SK-N-SH treated with all-trans-retinoic acid at 6 μM for 48 hours (cell line): ENCODE measurements at regions not wholly inside any gene's neighbourhood (a gene's known extent, or its start where the extent isn't known, plus 50 kb on each side); places are given as distances from the start of the nearest gene placed in this dataset.

Source experiments
- ATAC-seq: fragments of 200-7000 bp; cut with Tn5 transposase; 3 replicates; pipeline ENCODE4 v1.9.1; 2020; ENCODE audit warnings: mild to moderate bottlenecking, moderate library complexity
- ARNTL ChIP-seq: fragments of 450-650 bp; formaldehyde crosslinking; IDR thresholded peaks from 2 replicates; pipeline ENCODE4 v1.5.0; 2020; ENCODE audit warnings: low read depth, mild to moderate bottlenecking, moderate library complexity, borderline replicate concordance
- CSDC2 ChIP-seq: fragments of 250-450 bp; sonication (Bioruptor Pico); IDR thresholded peaks from 2 replicates; pipeline ENCODE4 v1.5.0; 2020; ENCODE audit warnings: mild to moderate bottlenecking, moderate library complexity
- ESRRG ChIP-seq: fragments of 250-450 bp; sonication (Bioruptor Pico); IDR thresholded peaks from 2 replicates; pipeline ENCODE4 v1.6.1; 2021; ENCODE audit warnings: mild to moderate bottlenecking
- GLIS3 ChIP-seq: fragments of 250-450 bp; sonication (Bioruptor Pico); IDR thresholded peaks from 2 replicates; pipeline ENCODE4 v1.5.0; 2020; ENCODE audit warnings: mild to moderate bottlenecking, moderate library complexity
- ISL1 ChIP-seq: fragments of 250-450 bp; sonication (Bioruptor Pico); IDR thresholded peaks from 2 replicates; pipeline ENCODE4 v2.1.2; 2022; ENCODE audit warnings: mild to moderate bottlenecking, moderate library complexity
- PPARA ChIP-seq: fragments of 250-450 bp; sonication (Bioruptor Pico); IDR thresholded peaks from 2 replicates; pipeline ENCODE4 v1.5.0; 2020; ENCODE audit warnings: mild to moderate bottlenecking, borderline replicate concordance
- RARB ChIP-seq: fragments of 250-450 bp; sonication (Bioruptor Pico); IDR thresholded peaks from 2 replicates; pipeline ENCODE4 v1.8.0; 2021; ENCODE audit warnings: mild to moderate bottlenecking, moderate library complexity
- TCF4 ChIP-seq: fragments of 250-450 bp; sonication (Bioruptor Pico); IDR thresholded peaks from 2 replicates; pipeline ENCODE4 v1.8.0; 2021; ENCODE audit warnings: mild to moderate bottlenecking, moderate library complexity, borderline replicate concordance
- TOX ChIP-seq: fragments of 250-450 bp; sonication (Bioruptor Pico); IDR thresholded peaks from 2 replicates; pipeline ENCODE4 v1.8.0; 2021; ENCODE audit warnings: mild to moderate bottlenecking, moderate library complexity, borderline replicate concordance
- ZFP3 ChIP-seq: fragments of 250-450 bp; sonication (Bioruptor Pico); IDR thresholded peaks from 2 replicates; pipeline ENCODE4 v1.5.0; 2020; ENCODE audit warnings: mild to moderate bottlenecking, moderate library complexity
- ZFP30 ChIP-seq: fragments of 450-650 bp; formaldehyde crosslinking; IDR thresholded peaks from 2 replicates; pipeline ENCODE4 v1.5.0; 2022; ENCODE audit warnings: mild to moderate bottlenecking, moderate library complexity
- ZNF565 ChIP-seq: fragments of 450-650 bp; formaldehyde crosslinking; conservative IDR thresholded peaks from 2 replicates; pipeline ENCODE4 v1.5.0; 2020; ENCODE audit warnings: low read depth, mild to moderate bottlenecking, moderate library complexity
- ZNF70 ChIP-seq: fragments of 450-650 bp; formaldehyde crosslinking; IDR thresholded peaks from 2 replicates; pipeline ENCODE4 v1.5.0; 2020; ENCODE audit warnings: mild to moderate bottlenecking, moderate library complexity
- ZNF8 ChIP-seq: fragments of 450-650 bp; formaldehyde crosslinking; IDR thresholded peaks from 2 replicates; pipeline ENCODE4 v1.5.0; 2020; ENCODE audit warnings: mild to moderate bottlenecking, moderate library complexity
- TF ChIP-seq, protein P1 (sequence below): fragments of 250-450 bp; sonication (Bioruptor Pico); IDR thresholded peaks from 2 replicates; pipeline ENCODE4 v1.8.0; 2020; ENCODE audit warnings: mild to moderate bottlenecking, moderate library complexity, borderline replicate concordance
- TF ChIP-seq, protein P2 (sequence below): fragments of 250-450 bp; sonication (Bioruptor Pico); IDR thresholded peaks from 2 replicates; pipeline ENCODE4 v1.5.1; 2021; ENCODE audit warnings: mild to moderate bottlenecking, moderate library complexity
- TF ChIP-seq, protein P3 (sequence below): fragments of 250-450 bp; sonication (Bioruptor Pico); IDR thresholded peaks from 2 replicates; pipeline ENCODE4 v1.8.0; 2021; ENCODE audit warnings: low read depth, mild to moderate bottlenecking, moderate library complexity, borderline replicate concordance
- TF ChIP-seq, protein P4 (sequence below): fragments of 250-450 bp; sonication (Bioruptor Pico); IDR thresholded peaks from 2 replicates; pipeline ENCODE4 v1.5.0; 2020; ENCODE audit warnings: mild to moderate bottlenecking, moderate library complexity

DNA sequence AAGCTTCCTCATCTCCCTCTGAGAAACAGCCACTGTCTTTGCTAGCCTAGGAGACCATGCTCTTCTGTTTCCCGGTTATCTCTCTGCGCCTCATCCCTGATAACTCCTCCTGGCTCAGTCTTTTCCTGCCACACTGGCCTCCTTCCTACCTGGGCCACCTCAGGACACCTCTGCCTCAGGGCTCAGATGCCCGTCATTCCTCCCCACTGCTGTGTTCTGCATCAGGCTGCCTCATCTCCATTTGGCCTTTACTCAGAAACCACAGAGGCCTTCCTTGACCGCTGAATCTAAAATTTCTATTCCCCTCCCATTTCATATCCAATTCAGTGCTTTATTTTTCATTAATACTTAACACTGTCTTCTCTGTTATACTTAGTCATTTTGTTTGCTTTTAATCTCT, 311.0 kb upstream of the RGS6 start:
- ATAC-seq: peak; percentile 33
- no peak for TF ChIP-seq ZFP3
- TF ChIP-seq CSDC2: no peak
- TF ChIP-seq ZNF70 (CRISPR knock-in tag): no peak
- TF ChIP-seq, all 23 proteins: peak for 0

DNA sequence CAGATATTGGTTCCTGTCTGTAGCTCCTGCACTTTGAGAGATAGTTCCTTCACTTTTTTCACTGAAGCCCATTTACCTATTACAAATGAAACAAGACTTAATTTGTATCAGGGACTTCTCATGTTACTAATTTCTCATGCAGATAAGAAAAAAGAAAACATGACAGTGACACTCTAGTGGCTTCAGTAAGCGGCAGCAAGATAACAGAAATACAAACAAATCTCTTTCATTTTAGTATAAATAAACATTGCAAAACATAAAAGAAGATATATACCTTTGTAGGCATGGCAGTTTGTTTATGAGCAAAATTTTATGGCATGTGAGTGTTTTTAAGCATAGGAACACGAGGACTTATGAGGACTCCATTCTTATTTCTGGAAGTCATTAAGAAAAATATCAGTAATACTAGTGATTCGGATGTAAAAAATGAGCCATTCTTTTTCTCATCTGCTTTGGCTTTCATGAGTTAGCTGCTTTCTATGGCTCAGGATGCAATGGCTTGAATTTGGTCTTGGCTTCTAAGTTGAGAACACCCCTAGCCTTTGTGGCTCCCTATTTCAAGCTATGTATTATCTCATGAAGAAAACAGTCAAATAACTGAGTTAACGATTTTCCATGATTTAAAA, 310.1 kb upstream of the RGS6 start:
- ATAC-seq: no peak; the same call in 2 of the 3 replicates
- TF ChIP-seq RARB (CRISPR knock-in tag): no peak
- no peak for TF ChIP-seq CSDC2
- TF ChIP-seq, protein P1, sequence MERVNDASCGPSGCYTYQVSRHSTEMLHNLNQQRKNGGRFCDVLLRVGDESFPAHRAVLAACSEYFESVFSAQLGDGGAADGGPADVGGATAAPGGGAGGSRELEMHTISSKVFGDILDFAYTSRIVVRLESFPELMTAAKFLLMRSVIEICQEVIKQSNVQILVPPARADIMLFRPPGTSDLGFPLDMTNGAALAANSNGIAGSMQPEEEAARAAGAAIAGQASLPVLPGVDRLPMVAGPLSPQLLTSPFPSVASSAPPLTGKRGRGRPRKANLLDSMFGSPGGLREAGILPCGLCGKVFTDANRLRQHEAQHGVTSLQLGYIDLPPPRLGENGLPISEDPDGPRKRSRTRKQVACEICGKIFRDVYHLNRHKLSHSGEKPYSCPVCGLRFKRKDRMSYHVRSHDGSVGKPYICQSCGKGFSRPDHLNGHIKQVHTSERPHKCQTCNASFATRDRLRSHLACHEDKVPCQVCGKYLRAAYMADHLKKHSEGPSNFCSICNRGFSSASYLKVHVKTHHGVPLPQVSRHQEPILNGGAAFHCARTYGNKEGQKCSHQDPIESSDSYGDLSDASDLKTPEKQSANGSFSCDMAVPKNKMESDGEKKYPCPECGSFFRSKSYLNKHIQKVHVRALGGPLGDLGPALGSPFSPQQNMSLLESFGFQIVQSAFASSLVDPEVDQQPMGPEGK (CRISPR knock-in tag): no peak
- TF ChIP-seq ZNF565 (CRISPR knock-in tag): no peak
- TF ChIP-seq ESRRG: no peak
- TF ChIP-seq, protein P2, sequence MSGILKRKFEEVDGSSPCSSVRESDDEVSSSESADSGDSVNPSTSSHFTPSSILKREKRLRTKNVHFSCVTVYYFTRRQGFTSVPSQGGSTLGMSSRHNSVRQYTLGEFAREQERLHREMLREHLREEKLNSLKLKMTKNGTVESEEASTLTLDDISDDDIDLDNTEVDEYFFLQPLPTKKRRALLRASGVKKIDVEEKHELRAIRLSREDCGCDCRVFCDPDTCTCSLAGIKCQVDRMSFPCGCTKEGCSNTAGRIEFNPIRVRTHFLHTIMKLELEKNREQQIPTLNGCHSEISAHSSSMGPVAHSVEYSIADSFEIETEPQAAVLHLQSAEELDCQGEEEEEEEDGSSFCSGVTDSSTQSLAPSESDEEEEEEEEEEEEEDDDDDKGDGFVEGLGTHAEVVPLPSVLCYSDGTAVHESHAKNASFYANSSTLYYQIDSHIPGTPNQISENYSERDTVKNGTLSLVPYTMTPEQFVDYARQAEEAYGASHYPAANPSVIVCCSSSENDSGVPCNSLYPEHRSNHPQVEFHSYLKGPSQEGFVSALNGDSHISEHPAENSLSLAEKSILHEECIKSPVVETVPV: no peak
- no peak for TF ChIP-seq ISL1 (CRISPR knock-in tag)
- TF ChIP-seq, protein P3, sequence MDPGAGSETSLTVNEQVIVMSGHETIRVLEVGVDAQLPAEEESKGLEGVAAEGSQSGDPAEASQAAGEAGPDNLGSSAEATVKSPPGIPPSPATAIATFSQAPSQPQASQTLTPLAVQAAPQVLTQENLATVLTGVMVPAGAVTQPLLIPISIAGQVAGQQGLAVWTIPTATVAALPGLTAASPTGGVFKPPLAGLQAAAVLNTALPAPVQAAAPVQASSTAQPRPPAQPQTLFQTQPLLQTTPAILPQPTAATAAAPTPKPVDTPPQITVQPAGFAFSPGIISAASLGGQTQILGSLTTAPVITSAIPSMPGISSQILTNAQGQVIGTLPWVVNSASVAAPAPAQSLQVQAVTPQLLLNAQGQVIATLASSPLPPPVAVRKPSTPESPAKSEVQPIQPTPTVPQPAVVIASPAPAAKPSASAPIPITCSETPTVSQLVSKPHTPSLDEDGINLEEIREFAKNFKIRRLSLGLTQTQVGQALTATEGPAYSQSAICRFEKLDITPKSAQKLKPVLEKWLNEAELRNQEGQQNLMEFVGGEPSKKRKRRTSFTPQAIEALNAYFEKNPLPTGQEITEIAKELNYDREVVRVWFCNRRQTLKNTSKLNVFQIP: no peak

DNA sequence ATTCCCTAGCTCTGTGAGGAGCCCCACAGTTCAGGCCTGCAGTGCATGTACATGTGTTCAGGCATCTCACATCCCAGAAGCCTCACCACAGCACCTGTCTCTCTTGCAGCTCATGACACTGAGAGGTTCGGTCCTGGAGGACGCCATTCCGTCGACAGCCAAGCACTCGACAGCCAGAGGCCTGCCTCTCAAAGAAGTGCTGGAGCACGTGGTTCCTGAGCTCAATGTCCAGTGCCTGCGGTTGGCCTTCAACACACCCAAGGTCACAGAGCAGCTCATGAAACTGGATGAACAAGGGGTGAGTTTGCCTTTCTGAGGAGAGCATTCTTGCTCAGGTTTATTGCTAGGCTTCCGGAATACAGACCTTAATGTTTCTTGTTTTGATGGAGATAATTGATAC, 308.3 kb upstream of the RGS6 start:
- TF ChIP-seq, protein P3: no peak
- TF ChIP-seq TOX (CRISPR knock-in tag): no peak
- TF ChIP-seq, protein P1 (CRISPR knock-in tag): no peak
- TF ChIP-seq, protein P4, sequence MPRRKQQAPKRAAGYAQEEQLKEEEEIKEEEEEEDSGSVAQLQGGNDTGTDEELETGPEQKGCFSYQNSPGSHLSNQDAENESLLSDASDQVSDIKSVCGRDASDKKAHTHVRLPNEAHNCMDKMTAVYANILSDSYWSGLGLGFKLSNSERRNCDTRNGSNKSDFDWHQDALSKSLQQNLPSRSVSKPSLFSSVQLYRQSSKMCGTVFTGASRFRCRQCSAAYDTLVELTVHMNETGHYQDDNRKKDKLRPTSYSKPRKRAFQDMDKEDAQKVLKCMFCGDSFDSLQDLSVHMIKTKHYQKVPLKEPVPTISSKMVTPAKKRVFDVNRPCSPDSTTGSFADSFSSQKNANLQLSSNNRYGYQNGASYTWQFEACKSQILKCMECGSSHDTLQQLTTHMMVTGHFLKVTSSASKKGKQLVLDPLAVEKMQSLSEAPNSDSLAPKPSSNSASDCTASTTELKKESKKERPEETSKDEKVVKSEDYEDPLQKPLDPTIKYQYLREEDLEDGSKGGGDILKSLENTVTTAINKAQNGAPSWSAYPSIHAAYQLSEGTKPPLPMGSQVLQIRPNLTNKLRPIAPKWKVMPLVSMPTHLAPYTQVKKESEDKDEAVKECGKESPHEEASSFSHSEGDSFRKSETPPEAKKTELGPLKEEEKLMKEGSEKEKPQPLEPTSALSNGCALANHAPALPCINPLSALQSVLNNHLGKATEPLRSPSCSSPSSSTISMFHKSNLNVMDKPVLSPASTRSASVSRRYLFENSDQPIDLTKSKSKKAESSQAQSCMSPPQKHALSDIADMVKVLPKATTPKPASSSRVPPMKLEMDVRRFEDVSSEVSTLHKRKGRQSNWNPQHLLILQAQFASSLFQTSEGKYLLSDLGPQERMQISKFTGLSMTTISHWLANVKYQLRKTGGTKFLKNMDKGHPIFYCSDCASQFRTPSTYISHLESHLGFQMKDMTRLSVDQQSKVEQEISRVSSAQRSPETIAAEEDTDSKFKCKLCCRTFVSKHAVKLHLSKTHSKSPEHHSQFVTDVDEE: no peak
- TF ChIP-seq RARB (CRISPR knock-in tag): no peak
- TF ChIP-seq, protein P2: no peak
- no peak for TF ChIP-seq ISL1 (CRISPR knock-in tag)
- no peak for TF ChIP-seq CSDC2
- TF ChIP-seq ARNTL (CRISPR knock-in tag): no peak
- TF ChIP-seq ZFP30: no peak
- no peak for TF ChIP-seq ZNF70 (CRISPR knock-in tag)
- TF ChIP-seq ZFP3: no peak
- no peak for TF ChIP-seq TCF4 (CRISPR knock-in tag)
- TF ChIP-seq ZNF8 (CRISPR knock-in tag): no peak
- no peak for TF ChIP-seq PPARA (CRISPR knock-in tag)
- no peak for TF ChIP-seq GLIS3
- no peak for ATAC-seq
